Activated T-cell treated with anti-CD3 and anti-CD28 coated beads for 24 hours (primary cell): ENCODE measurements at regions not wholly inside any gene's neighbourhood (a gene's known extent, or its start where the extent isn't known, plus 50 kb on each side); places are given as distances from the start of the nearest gene placed in this dataset.
"Not testable (repeated sequence)": the region's sequence is repeated elsewhere in the genome, so short reads cannot be mapped to it uniquely, and the experiment has no call there.

ENCODE experiments used
- DNase-seq: peaks from one replicate; pipeline ENCODE4 v3.0.0-alpha.2; 2020; ENCODE audit warnings: low read depth

- no peak for DNase-seq
Measured at GRCh38 chr3:18734309-18734708, 309.2 kb upstream of the SATB1 start.

GRCh38 chr3:18732474-18732873, 307.3 kb upstream of the SATB1 start:
- DNase-seq: no peak

GRCh38 chr3:18730491-18730890, 305.4 kb upstream of the SATB1 start:
- DNase-seq: no peak

GRCh38 chr3:18729671-18730070, 304.5 kb upstream of the SATB1 start:
- DNase-seq: no peak

GRCh38 chr3:18725668-18726407, 300.7 kb upstream of the SATB1 start:
- DNase-seq: no peak

- no peak for DNase-seq
Measured at GRCh38 chr3:18724456-18724855, 299.3 kb upstream of the SATB1 start.

GRCh38 chr3:18723206-18723810, 298.2 kb upstream of the SATB1 start:
- DNase-seq: no peak

GRCh38 chr3:18720543-18720942, 295.4 kb upstream of the SATB1 start:
- DNase-seq: no peak

GRCh38 chr3:18717598-18717997, 292.5 kb upstream of the SATB1 start:
- no peak for DNase-seq

- no peak for DNase-seq
Measured at GRCh38 chr3:18716821-18717220, 291.7 kb upstream of the SATB1 start.

GRCh38 chr3:18716101-18716500, 291.0 kb upstream of the SATB1 start:
- DNase-seq: no peak

- DNase-seq: no peak
Measured at GRCh38 chr3:18715208-18715607, 290.1 kb upstream of the SATB1 start.

- no peak for DNase-seq
Measured at GRCh38 chr3:18713577-18713951, 288.4 kb upstream of the SATB1 start.

- peak; percentile 18 for DNase-seq
Measured at GRCh38 chr3:18712713-18713576, 287.8 kb upstream of the SATB1 start.

GRCh38 chr3:18704326-18704725, 279.2 kb upstream of the SATB1 start:
- no peak for DNase-seq

GRCh38 chr3:18703798-18704197, 278.7 kb upstream of the SATB1 start:
- DNase-seq: no peak

GRCh38 chr3:18693588-18694329, 268.6 kb upstream of the SATB1 start:
- not testable (repeated sequence) for DNase-seq

- no peak for DNase-seq
Measured at GRCh38 chr3:18687286-18687685, 262.1 kb upstream of the SATB1 start.

- DNase-seq: no peak
Measured at GRCh38 chr3:18683900-18684299, 258.8 kb upstream of the SATB1 start.

GRCh38 chr3:18681818-18682345, 256.7 kb upstream of the SATB1 start:
- no peak for DNase-seq

GRCh38 chr3:18680758-18681157, 255.6 kb upstream of the SATB1 start:
- DNase-seq: no peak

GRCh38 chr3:18679238-18679637, 254.1 kb upstream of the SATB1 start:
- peak; percentile 37 for DNase-seq
